Stomach (tissue), 8 donors: ENCODE measurements at regions not wholly inside any gene's neighbourhood (a gene's known extent, or its start where the extent isn't known, plus 50 kb on each side); places are given as distances from the start of the nearest gene placed in this dataset.

ENCODE experiments used
- DNase-seq, 2 donors: peaks; one replicate each; pipeline versions ENCODE4 v3.0.0 to v3.0.0-alpha.2; 2013 to 2019
- H3K27ac ChIP-seq, 5 donors: fragments of 200-600 bp in 4 of 5; sonication (generic) in 4 of 5; one replicate each; pipeline ENCODE4 v1.5.1; 2013 to 2019; ENCODE audit warnings: mild to moderate bottlenecking in 1 of 5, moderate library complexity in 1 of 5
- H3K27me3 ChIP-seq, 3 donors: fragments of 200-600 bp; sonication (generic); one replicate each; pipeline ENCODE4 v1.5.1; 2017 to 2019; ENCODE audit warnings: mixed run types in 1 of 3
- H3K36me3 ChIP-seq, 4 donors: fragments of 200-600 bp; sonication (generic); 1 replicate in 3 of 4; 2 replicates in 1 of 4; pipeline ENCODE4 v1.5.1; 2016 to 2019
- H3K4me1 ChIP-seq, 4 donors: fragments of 200-600 bp; sonication (generic); one replicate each; pipeline ENCODE4 v1.5.1; 2016 to 2019
- H3K4me3 ChIP-seq, 4 donors: fragments of 200-600 bp; sonication (generic) in 3 of 4; one replicate each; pipeline ENCODE4 v1.5.1; 2016 to 2019; ENCODE audit warnings: mild to moderate bottlenecking in 1 of 4
- H3K9me3 ChIP-seq, 4 donors: fragments of 200-600 bp; sonication (generic); one replicate each; pipeline ENCODE4 v1.5.1; 2016 to 2019
- EP300 ChIP-seq: sonication (generic); formaldehyde crosslinking; IDR thresholded peaks from one replicate; pipeline ENCODE4 v1.6.1; 2017; ENCODE audit warnings: antibody characterized with exemption
- POLR2A ChIP-seq, 4 donors: fragments of 450-650 bp; IDR thresholded peaks; one replicate each; pipeline ENCODE4 v1.6.1; 2016; ENCODE audit warnings: antibody characterized with exemption in 4 of 4, control low read depth in 2 of 4, mild to moderate bottlenecking in 1 of 4, moderate library complexity in 1 of 4
- POLR2AphosphoS5 ChIP-seq, 3 donors: sonication (generic); formaldehyde crosslinking; IDR thresholded peaks; one replicate each; pipeline ENCODE4 v1.6.1; 2016; ENCODE audit warnings: antibody characterized with exemption in 3 of 3
- WGBS, 5 donors: extraction: QIAGEN DNeasy Blood & Tissue Kit in 3 of 5; methylation state at CpG; one replicate each; pipeline versions ENCODE4 v1.1.5 to v1.1.7; 2013 to 2018; 5-methylcytosine and 5-hydroxymethylcytosine counted together
- intact Hi-C: fragments of 100-400 bp; cut with DNase I; formaldehyde crosslinking; loops from one replicate; pipeline ENCODE4 v1.15.1; 2023; ENCODE audit warnings: low total_unique reads
- TF ChIP-seq, protein P1 (sequence below), 7 experiments: fragments of 450-650 bp in 4 of 7; fragments of 200-600 bp in 3 of 7; sonication (generic) in 3 of 7; IDR thresholded peaks; one replicate each; pipeline ENCODE4 v1.5.1; 2016 to 2019; ENCODE audit warnings: antibody characterized with exemption in 7 of 7, control low read depth in 2 of 7, mild to moderate bottlenecking in 1 of 7
- donor health status: healthy with polysubstance abuse.
- donor health status: Bipolar disorder and iron deficiency.
- donor health status: healthy.

GRCh38 chr13:73956795-73957408, 177.3 kb downstream of the KLF12 start:
- WGBS, 5 donors = 84 to 91% (median 85%) methylated on average over 1 of the region's 1 CpG
- Histone ChIP-seq H3K27me3 (no peaks in the 10 kb centered on the region), H3K36me3 (no peaks in the 10 kb centered on the region), H3K9me3 (no peaks in the 10 kb centered on the region), H3K4me3 (no peak overlapping the region), H3K4me1 (peaks cover 0 to 20% (median 7%) of the 10 kb centered on the region in 4 donors), H3K27ac (no peak overlapping the region)
- no peak for DNase-seq
- TF ChIP-seq EP300 = no peak
- TF ChIP-seq POLR2A (IDR thresholded peaks at IDR 0.05) = no peak
- TF ChIP-seq, protein P1, sequence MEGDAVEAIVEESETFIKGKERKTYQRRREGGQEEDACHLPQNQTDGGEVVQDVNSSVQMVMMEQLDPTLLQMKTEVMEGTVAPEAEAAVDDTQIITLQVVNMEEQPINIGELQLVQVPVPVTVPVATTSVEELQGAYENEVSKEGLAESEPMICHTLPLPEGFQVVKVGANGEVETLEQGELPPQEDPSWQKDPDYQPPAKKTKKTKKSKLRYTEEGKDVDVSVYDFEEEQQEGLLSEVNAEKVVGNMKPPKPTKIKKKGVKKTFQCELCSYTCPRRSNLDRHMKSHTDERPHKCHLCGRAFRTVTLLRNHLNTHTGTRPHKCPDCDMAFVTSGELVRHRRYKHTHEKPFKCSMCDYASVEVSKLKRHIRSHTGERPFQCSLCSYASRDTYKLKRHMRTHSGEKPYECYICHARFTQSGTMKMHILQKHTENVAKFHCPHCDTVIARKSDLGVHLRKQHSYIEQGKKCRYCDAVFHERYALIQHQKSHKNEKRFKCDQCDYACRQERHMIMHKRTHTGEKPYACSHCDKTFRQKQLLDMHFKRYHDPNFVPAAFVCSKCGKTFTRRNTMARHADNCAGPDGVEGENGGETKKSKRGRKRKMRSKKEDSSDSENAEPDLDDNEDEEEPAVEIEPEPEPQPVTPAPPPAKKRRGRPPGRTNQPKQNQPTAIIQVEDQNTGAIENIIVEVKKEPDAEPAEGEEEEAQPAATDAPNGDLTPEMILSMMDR (IDR thresholded peaks at IDR 0.05) = no peak
- no peak for TF ChIP-seq POLR2AphosphoS5 (IDR thresholded peaks at IDR 0.05)
- intact Hi-C loops = no loop called here

- DNase-seq = no peak
- intact Hi-C loops = no loop called here
- Histone ChIP-seq H3K4me1 (peaks cover 0 to 19% (median 7%) of the 10 kb centered on the region in 4 donors), H3K9me3 (no peaks in the 10 kb centered on the region), H3K36me3 (no peaks in the 10 kb centered on the region), H3K27ac (no peak overlapping the region), H3K4me3 (no peak overlapping the region), H3K27me3 (no peaks in the 10 kb centered on the region)
- TF ChIP-seq POLR2A (IDR thresholded peaks at IDR 0.05) (no peak), EP300 (no peak), POLR2AphosphoS5 (IDR thresholded peaks at IDR 0.05) (no peak)
- TF ChIP-seq, protein P1 (IDR thresholded peaks at IDR 0.05) = no peak
- WGBS, 5 donors = 73 to 91% (median 80%) methylated on average over 2 of the region's 2 CpGs
Measured at GRCh38 chr13:73955977-73956500, 178.2 kb downstream of the KLF12 start.

- Histone ChIP-seq H3K4me3 (no peak overlapping the region), H3K4me1 (peaks cover 0 to 10% (median 4%) of the 10 kb centered on the region in 4 donors), H3K27me3 (no peaks in the 10 kb centered on the region), H3K27ac (no peak overlapping the region), H3K36me3 (no peaks in the 10 kb centered on the region), H3K9me3 (no peaks in the 10 kb centered on the region)
- TF ChIP-seq POLR2A (IDR thresholded peaks at IDR 0.05) (no peak), POLR2AphosphoS5 (IDR thresholded peaks at IDR 0.05) (no peak), EP300 (no peak)
- TF ChIP-seq, protein P1 (IDR thresholded peaks at IDR 0.05) = no peak
- no peak for DNase-seq
- WGBS, 5 donors = 90 to 100% (median 97%) methylated on average over 1 of the region's 1 CpG
- intact Hi-C loops = no loop called here
Measured at GRCh38 chr13:73954808-73955207, 179.4 kb downstream of the KLF12 start.

DNA sequence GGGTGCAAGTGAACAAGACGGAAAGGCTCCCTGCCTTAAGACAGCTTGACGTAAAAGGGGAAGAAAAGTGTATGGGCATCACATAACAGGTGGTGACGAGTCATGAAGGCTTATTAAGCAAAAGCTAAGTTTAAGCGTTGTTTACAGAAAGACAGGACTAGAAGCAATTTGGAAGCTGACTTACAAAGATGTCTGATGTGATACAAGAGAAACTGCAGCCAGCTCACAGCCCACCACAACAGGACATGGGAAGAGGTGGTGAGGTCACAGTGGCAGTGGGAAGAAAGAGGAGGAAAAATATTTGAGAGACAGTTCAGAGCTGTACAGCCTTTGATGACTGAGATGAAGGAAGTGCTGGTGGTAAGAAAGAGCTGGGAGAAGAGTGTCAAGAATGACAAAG, 181.6 kb downstream of the KLF12 start:
- no peak for DNase-seq
- peaks cover 0 to 10% (median 4%) of the 10 kb centered on the region in 4 donors for H3K4me1 ChIP-seq
- no peak overlapping the region for H3K4me3 ChIP-seq
- TF ChIP-seq EP300 (no peak), POLR2A (IDR thresholded peaks at IDR 0.05) (no peak), POLR2AphosphoS5 (IDR thresholded peaks at IDR 0.05) (no peak)
- TF ChIP-seq, protein P1 (IDR thresholded peaks at IDR 0.05) = no peak
- WGBS, 5 donors = 88 to 93% (median 90%) methylated on average over 4 of the region's 4 CpGs
- H3K9me3 ChIP-seq = no peaks in the 10 kb centered on the region
- intact Hi-C loops = no loop called here
- no peak overlapping the region for H3K27ac ChIP-seq
- no peaks in the 10 kb centered on the region for H3K27me3 ChIP-seq
- H3K36me3 ChIP-seq = no peaks in the 10 kb centered on the region
